ENCODE measurements at regions not wholly inside any gene's neighbourhood (a gene's known extent, or its start where the extent isn't known, plus 50 kb on each side); places are given as distances from the start of the nearest gene placed in this dataset.

DNA sequence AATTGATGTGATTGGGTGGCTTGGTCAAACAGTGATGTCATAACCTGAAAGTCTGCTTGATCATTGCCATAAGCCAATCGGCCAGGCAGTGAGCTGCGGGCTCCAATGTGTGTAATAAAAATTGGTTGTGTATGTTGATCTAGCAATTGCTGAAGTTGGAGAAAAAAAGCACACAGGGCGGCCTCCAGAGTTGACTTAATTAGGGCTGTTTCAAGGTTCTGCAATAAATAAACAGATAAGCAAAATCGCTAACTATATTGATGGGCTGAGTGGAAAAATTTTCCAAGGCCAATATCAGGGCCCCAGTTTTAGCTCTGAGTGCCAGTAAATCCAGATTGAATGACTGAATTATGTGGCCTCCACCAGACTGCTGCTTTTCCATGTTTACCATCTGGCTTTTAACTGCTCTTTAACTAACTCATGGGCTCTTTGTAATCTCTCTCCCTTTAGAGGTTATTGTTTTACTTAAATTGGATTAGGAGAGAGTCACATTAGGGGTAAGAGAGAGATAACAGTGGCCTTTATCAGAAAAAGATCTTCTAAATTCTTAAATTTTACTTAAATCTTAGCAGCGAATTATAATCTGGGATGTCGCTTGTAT is 160.6 kb upstream of the WDFY3 start:
- TF ChIP-seq, protein P1, sequence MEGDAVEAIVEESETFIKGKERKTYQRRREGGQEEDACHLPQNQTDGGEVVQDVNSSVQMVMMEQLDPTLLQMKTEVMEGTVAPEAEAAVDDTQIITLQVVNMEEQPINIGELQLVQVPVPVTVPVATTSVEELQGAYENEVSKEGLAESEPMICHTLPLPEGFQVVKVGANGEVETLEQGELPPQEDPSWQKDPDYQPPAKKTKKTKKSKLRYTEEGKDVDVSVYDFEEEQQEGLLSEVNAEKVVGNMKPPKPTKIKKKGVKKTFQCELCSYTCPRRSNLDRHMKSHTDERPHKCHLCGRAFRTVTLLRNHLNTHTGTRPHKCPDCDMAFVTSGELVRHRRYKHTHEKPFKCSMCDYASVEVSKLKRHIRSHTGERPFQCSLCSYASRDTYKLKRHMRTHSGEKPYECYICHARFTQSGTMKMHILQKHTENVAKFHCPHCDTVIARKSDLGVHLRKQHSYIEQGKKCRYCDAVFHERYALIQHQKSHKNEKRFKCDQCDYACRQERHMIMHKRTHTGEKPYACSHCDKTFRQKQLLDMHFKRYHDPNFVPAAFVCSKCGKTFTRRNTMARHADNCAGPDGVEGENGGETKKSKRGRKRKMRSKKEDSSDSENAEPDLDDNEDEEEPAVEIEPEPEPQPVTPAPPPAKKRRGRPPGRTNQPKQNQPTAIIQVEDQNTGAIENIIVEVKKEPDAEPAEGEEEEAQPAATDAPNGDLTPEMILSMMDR (IDR thresholded peaks at IDR 0.05 in 8 of 11, conservative IDR thresholded peaks at IDR 0.05 in 3 of 11) = no peak
- TF ChIP-seq POLR2A (IDR thresholded peaks at IDR 0.05) (no peak), POLR2AphosphoS5 (IDR thresholded peaks at IDR 0.05) (no peak)
